ENCODE measurements at regions not wholly inside any gene's neighbourhood (a gene's known extent, or its start where the extent isn't known, plus 50 kb on each side); places are given as distances from the start of the nearest gene placed in this dataset.

DNA sequence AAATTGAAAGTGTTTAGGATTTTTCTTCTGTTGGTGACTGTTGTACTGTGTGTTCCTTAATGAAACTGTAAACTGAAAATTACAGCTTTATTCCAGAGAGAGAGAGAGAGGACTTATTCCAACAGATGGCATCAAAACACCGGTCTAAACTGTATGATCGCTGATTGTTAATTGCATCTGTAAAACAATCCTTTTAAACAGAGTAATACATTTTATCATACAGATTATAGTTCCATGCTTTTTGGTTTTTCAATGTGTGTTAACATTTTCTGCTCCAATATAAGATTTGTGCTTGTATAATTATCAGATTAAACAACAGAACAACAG lies 289.7 kb upstream of the DNAJC19 start:
- TF ChIP-seq, protein P1, sequence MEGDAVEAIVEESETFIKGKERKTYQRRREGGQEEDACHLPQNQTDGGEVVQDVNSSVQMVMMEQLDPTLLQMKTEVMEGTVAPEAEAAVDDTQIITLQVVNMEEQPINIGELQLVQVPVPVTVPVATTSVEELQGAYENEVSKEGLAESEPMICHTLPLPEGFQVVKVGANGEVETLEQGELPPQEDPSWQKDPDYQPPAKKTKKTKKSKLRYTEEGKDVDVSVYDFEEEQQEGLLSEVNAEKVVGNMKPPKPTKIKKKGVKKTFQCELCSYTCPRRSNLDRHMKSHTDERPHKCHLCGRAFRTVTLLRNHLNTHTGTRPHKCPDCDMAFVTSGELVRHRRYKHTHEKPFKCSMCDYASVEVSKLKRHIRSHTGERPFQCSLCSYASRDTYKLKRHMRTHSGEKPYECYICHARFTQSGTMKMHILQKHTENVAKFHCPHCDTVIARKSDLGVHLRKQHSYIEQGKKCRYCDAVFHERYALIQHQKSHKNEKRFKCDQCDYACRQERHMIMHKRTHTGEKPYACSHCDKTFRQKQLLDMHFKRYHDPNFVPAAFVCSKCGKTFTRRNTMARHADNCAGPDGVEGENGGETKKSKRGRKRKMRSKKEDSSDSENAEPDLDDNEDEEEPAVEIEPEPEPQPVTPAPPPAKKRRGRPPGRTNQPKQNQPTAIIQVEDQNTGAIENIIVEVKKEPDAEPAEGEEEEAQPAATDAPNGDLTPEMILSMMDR (IDR thresholded peaks at IDR 0.05; ENCODE audit: low read depth, low read length), result no peak
- no peak for DNase-seq (ENCODE audit: low read depth in 2 of 2)
- H3K4me3 ChIP-seq (replicated peaks in 1 of 2; ENCODE audit: low read depth in 2 of 2, low read length in 2 of 2), result no peak overlapping the region

DNA sequence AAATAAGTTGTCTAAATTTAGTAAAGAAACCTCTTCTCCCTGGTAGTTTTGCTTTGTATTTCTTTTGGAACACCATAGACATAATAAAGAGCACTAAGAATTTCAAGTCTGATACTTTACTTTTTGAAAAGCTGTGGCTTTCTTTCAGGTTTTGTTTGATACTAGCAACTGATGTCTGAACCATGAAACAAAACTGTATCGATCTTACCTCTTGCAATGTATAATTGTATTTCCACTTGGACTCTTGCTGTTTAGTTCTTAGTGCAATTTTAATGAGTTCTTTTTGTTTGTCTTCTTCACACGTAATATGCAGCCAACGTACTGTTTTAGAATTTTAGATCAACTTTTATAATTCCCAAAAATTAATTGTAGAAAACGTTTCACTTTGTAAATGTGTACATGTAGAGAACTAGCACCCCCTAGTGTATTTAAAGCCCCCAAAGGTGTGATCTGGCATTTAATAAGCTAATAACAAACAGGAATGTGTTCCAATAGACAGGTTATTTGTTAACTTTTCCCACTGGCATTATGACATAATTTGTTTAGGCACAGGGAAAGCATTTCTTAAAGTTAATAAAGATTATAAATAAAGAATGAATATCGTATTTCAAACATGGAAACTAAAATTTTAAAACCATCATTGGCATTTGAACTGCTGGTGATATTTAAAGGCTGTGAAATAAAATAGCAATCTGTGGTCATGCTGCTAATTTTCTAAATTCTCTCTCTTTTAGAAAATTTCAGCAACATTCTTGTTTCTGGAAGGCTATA lies 289.1 kb upstream of the DNAJC19 start:
- no peak overlapping the region for H3K4me3 ChIP-seq (replicated peaks in 1 of 2; ENCODE audit: low read depth in 2 of 2, low read length in 2 of 2)
- TF ChIP-seq, protein P1 (IDR thresholded peaks at IDR 0.05; ENCODE audit: low read depth, low read length), result no peak
- DNase-seq (ENCODE audit: low read depth in 2 of 2), result peak; percentile 1 to 6

DNA sequence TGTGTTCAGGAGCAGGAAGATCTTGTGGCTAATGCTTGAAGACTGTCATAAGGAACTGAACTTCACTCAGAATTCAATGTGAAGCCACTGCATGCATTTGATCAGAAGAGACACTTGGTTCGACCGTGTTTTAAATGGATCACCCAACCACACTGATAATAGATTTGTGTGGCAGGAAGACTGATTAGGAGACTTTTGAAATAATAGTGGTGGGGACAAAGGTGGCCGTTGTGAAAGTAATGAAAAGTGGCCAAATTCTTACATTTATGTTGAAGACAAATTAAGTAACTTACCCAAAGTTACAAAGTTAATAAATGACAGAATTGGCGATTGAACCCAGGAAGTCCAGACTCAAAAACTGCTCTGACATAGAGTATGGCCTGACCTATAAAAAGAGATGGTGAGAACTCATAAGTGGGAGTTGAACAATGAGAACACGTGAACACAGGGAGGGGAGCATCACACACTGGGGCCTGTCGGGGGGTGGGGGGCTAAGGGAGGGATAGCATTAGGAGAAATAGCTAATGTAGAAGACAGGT lies 286.9 kb upstream of the DNAJC19 start:
- TF ChIP-seq, protein P1 (IDR thresholded peaks at IDR 0.05; ENCODE audit: low read depth, low read length), result no peak
- H3K4me3 ChIP-seq (replicated peaks in 1 of 2; ENCODE audit: low read depth in 2 of 2, low read length in 2 of 2), result no peak overlapping the region
- no peak for DNase-seq (ENCODE audit: low read depth in 2 of 2)

DNA sequence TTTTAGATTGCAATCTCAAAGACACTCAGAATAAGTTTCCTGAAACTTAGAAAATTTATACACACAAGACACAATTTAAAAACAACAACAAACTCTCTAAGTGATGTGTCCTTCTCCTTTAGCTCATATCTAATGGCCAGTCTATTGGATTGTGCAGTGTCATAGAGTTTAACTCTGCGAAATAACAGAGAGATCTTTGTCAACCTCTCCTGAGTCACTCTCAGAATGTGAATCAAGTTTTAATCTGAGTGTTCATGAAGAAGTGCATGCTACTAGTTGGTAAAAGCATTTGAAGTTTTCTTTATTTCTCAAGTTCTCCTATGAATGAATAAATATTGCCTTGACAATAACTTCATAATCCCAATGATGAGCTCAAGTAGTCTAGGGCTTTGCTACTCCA lies 284.5 kb upstream of the DNAJC19 start:
- TF ChIP-seq, protein P1 (IDR thresholded peaks at IDR 0.05; ENCODE audit: low read depth, low read length), result no peak

DNA sequence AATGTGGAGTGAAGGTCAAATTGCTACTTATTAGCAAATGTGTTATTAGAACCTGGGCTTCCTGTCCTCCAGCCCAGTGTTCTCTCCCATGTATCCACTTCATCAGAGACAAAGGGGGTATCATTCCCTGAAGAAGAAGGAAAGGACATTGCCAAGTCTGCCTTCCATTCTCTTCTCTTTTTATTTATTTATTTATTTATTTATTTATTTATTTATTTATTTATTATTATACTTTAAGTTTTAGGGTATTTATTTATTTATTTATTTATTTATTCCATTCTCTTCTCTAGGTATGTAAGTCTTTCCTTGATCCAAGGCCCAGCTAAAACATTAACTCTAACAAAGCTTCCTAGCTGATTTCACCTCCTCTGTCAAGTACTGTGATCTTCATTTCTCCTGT lies 277.8 kb upstream of the DNAJC19 start:
- TF ChIP-seq, protein P1 (IDR thresholded peaks at IDR 0.05; ENCODE audit: low read depth, low read length), result no peak
- DNase-seq (ENCODE audit: low read depth in 2 of 2), result no peak
- H3K4me3 ChIP-seq (replicated peaks in 1 of 2; ENCODE audit: low read depth in 2 of 2, low read length in 2 of 2), result no peak overlapping the region

More for the DNA sequence above, 284.5 kb upstream of the DNAJC19 start:
- DNase-seq (ENCODE audit: low read depth in 2 of 2), result no peak
- no peak overlapping the region for H3K4me3 ChIP-seq (replicated peaks in 1 of 2; ENCODE audit: low read depth in 2 of 2, low read length in 2 of 2)

DNA sequence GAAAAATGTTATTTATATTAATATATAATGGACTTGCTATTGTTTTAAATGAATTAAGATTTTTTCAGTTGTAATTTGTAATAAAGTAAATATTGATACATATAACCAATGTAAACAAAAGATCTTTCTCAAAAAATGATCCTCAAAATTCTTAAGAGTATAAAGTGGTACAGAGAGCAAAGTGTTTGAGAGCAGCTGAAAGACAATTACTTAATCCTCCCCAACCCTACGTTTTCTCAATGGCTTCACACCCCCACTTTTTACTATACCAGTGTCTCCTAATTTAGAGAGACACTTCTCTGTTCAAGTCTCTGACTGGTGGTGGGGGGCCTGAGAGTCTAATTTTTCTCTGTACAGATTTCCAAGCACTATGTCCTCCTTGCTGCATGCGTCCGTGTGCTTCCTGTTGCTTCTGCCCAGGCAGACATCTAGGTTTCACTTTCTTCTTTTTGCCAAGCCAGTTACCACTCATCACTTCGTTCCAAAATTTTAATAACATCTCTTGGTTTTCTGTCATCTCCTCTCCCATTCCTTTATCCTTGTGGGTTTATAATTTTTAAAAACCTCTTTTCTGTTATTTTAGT lies 276.3 kb upstream of the DNAJC19 start:
- TF ChIP-seq, protein P1 (IDR thresholded peaks at IDR 0.05; ENCODE audit: low read depth, low read length), result no peak
- H3K4me3 ChIP-seq (replicated peaks in 1 of 2; ENCODE audit: low read depth in 2 of 2, low read length in 2 of 2), result no peak overlapping the region
- no peak for DNase-seq (ENCODE audit: low read depth in 2 of 2)

Measured in cardiac fibroblast (primary cell).